ENCODE measurements at regions not wholly inside any gene's neighbourhood (a gene's known extent, or its start where the extent isn't known, plus 50 kb on each side); places are given as distances from the start of the nearest gene placed in this dataset.

DNA sequence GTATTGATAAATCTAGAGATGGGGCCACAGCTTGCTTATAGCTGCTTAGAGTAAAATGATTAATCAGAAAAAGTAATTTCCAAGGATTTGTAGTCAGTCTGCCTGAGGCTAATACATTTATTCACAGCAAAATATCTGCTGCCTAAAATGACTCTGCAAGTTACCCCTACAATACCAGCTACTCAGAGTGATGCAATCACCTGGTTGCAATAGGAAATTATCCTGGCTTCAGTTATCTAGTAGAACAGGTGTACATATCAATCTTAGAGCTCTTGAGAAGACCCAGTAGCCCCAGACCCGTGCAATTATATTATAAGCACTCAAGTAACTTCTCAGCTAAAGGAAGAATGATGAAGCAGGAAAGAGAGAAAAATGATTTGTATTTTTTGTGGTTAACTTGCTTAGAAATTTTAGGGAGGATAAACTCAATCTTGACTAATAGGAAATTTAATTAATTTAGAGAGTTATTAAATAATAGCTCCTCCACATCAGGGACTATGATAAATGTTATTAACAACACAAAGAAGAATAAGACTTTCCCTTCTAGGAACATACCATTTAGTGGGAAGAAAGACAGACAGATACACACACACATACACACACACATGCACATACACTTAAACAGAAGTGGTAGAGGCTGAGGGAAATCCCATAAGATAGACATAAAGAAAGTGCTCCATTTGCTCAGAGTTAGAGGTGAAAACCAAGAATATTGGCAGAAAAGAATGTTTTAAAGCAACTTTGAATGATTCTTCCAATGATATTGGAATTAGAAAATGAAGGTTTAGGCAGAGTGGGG lies 140.4 kb upstream of the PRSS1 start:
- in situ Hi-C loops (cut with HindIII; ENCODE audit: low pct_unique_long_range_greater_than_20kb, low sequenced_read_pairs) = no loop called here
- no peak for TF ChIP-seq JUND (IDR thresholded peaks at IDR 0.05; ENCODE audit: low read depth)
- DNase-seq (ENCODE audit: low read depth in 1 of 2, low spot score in 1 of 2) = no peak

GRCh38 chr7:142607351-142607750 lies 141.9 kb upstream of the PRSS1 start:
- no peak for DNase-seq (ENCODE audit: low read depth in 1 of 2, low spot score in 1 of 2)
- in situ Hi-C loops (cut with HindIII; ENCODE audit: low pct_unique_long_range_greater_than_20kb, low sequenced_read_pairs) = no loop called here
- no peak for TF ChIP-seq JUND (IDR thresholded peaks at IDR 0.05; ENCODE audit: low read depth)

DNA sequence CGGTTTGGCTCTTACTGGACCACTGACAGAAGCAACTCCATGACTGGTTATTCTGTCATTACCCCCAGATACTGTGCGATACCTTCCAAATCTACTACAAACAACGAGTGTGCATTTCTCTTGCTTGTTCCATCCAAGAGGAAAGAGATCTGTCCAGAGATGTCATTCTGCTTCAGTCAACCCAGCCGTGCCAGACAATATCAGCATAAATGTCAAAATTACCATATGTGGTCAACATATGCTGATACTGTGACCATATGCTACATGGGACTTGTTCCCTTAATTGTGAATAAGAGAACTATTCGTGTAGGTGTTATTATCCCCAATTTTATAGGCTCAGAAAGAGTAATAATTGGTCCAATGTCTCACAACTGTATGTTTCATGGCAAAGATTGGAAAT lies 143.2 kb upstream of the PRSS1 start:
- no peak for DNase-seq (ENCODE audit: low read depth in 1 of 2, low spot score in 1 of 2)
- no peak for TF ChIP-seq JUND (IDR thresholded peaks at IDR 0.05; ENCODE audit: low read depth)
- in situ Hi-C loops (cut with HindIII; ENCODE audit: low pct_unique_long_range_greater_than_20kb, low sequenced_read_pairs) = no loop called here

DNA sequence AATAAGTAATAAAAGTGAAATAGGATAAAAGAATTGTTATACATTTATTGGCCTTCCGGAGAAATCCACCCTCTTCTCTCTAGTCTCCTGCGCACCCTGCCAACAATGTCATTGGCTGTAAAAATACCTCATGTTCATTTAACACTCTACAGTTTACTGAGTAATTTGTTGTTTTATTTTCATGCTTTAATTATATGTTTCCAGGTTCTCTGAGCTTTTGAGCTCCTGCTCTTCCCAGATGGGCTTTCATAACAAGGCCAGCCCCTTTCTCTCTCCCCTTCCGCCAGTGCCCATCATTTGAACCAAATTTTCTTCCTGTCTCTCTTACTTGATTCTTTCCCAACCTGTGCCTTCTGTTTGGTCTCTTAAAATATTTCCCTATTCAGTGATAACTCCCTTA lies 144.6 kb upstream of the PRSS1 start:
- no peak for TF ChIP-seq JUND (IDR thresholded peaks at IDR 0.05; ENCODE audit: low read depth)
- DNase-seq (ENCODE audit: low read depth in 1 of 2, low spot score in 1 of 2) = no peak
- in situ Hi-C loops (cut with HindIII; ENCODE audit: low pct_unique_long_range_greater_than_20kb, low sequenced_read_pairs) = no loop called here

DNA sequence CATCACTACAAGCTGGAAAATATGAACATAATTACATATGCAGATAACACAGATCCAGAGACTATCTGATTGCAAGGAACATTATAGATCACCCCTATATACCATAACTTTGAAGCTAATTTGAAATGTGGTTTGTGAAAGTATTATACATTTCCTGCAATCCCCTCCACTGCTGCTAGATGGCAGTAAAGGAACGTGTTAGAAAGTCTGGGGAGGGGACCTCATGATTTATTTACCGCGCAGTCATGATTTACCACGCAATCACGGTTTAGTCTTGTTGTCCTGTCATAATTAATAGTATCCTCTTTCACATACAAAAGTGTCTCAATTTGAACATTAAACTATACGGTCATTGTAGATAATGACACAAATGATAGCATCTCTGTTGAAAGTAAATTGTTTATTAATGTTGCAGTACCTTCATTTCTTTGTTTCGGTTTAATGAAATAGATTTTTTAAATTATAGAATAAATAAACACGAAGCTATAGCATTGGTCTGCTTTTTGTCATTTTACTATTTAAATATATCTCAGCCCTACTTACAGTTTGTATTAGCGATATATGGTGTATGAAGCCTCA lies 145.3 kb upstream of the PRSS1 start:
- peak; percentile 11 to 66 for DNase-seq (ENCODE audit: low read depth in 1 of 2, low spot score in 1 of 2)
- no peak for TF ChIP-seq JUND (IDR thresholded peaks at IDR 0.05; ENCODE audit: low read depth)
- in situ Hi-C loops (cut with HindIII; ENCODE audit: low pct_unique_long_range_greater_than_20kb, low sequenced_read_pairs) = no loop called here

- no peak for TF ChIP-seq JUND (IDR thresholded peaks at IDR 0.05; ENCODE audit: low read depth)
- DNase-seq (ENCODE audit: low read depth in 1 of 2, low spot score in 1 of 2) = no peak
- in situ Hi-C loops (cut with HindIII; ENCODE audit: low pct_unique_long_range_greater_than_20kb, low sequenced_read_pairs) = no loop called here
Measured at GRCh38 chr7:142602756-142603155, 146.5 kb upstream of the PRSS1 start.

GRCh38 chr7:142602183-142602582 lies 147.1 kb upstream of the PRSS1 start:
- no peak for DNase-seq (ENCODE audit: low read depth in 1 of 2, low spot score in 1 of 2)
- no peak for TF ChIP-seq JUND (IDR thresholded peaks at IDR 0.05; ENCODE audit: low read depth)
- in situ Hi-C loops (cut with HindIII; ENCODE audit: low pct_unique_long_range_greater_than_20kb, low sequenced_read_pairs) = no loop called here

GRCh38 chr7:142598297-142598696 lies 151.0 kb upstream of the PRSS1 start:
- no peak for DNase-seq (ENCODE audit: low read depth in 1 of 2, low spot score in 1 of 2)
- TF ChIP-seq JUND (IDR thresholded peaks at IDR 0.05; ENCODE audit: low read depth) = no peak
- in situ Hi-C loops (cut with HindIII; ENCODE audit: low pct_unique_long_range_greater_than_20kb, low sequenced_read_pairs) = no loop called here

- no peak for TF ChIP-seq JUND (IDR thresholded peaks at IDR 0.05; ENCODE audit: low read depth)
- in situ Hi-C loops (cut with HindIII; ENCODE audit: low pct_unique_long_range_greater_than_20kb, low sequenced_read_pairs) = no loop called here
- no peak for DNase-seq (ENCODE audit: low read depth in 1 of 2, low spot score in 1 of 2)
Measured at GRCh38 chr7:142597547-142597946, 151.7 kb upstream of the PRSS1 start.

GRCh38 chr7:142595816-142596516 lies 153.3 kb upstream of the PRSS1 start:
- in situ Hi-C loops (cut with HindIII; ENCODE audit: low pct_unique_long_range_greater_than_20kb, low sequenced_read_pairs) = no loop called here
- TF ChIP-seq JUND (IDR thresholded peaks at IDR 0.05; ENCODE audit: low read depth) = no peak
- DNase-seq (ENCODE audit: low read depth in 1 of 2, low spot score in 1 of 2) = peak in 1 of 2 experiments; percentile 13

DNA sequence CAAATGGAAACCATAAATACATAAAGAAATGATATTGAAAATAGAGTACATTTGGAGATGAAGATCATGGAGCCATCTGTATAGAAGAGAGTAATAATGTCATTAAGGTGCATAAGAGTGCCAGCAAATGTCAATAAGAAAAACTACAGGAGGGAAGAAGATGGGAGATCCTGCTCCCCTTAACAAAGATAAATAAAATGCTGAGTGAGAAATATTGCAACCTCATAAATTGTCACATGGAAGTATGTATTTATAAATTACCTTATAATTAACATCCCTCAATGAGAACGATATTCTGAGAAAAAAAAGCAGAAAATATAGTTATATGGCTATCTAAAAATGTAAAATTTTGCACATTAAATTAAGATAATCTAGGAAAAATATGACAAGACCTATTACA lies 155.2 kb upstream of the PRSS1 start:
- no peak for DNase-seq (ENCODE audit: low read depth in 1 of 2, low spot score in 1 of 2)
- in situ Hi-C loops (cut with HindIII; ENCODE audit: low pct_unique_long_range_greater_than_20kb, low sequenced_read_pairs) = no loop called here
- no peak for TF ChIP-seq JUND (IDR thresholded peaks at IDR 0.05; ENCODE audit: low read depth)

DNA sequence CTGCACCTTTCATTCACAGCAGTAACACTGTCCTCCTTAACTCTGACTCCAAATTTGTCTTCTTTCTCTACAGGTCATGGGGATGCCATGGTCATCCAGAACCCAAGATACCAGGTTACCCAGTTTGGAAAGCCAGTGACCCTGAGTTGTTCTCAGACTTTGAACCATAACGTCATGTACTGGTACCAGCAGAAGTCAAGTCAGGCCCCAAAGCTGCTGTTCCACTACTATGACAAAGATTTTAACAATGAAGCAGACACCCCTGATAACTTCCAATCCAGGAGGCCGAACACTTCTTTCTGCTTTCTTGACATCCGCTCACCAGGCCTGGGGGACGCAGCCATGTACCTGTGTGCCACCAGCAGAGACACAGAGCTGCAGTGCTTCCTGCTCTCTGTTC lies 156.2 kb upstream of the PRSS1 start:
- in situ Hi-C loops (cut with HindIII; ENCODE audit: low pct_unique_long_range_greater_than_20kb, low sequenced_read_pairs) = no loop called here
- no peak for DNase-seq (ENCODE audit: low read depth in 1 of 2, low spot score in 1 of 2)
- TF ChIP-seq JUND (IDR thresholded peaks at IDR 0.05; ENCODE audit: low read depth) = no peak

GRCh38 chr7:142592664-142593063 lies 156.6 kb upstream of the PRSS1 start:
- in situ Hi-C loops (cut with HindIII; ENCODE audit: low pct_unique_long_range_greater_than_20kb, low sequenced_read_pairs) = no loop called here
- no peak for TF ChIP-seq JUND (IDR thresholded peaks at IDR 0.05; ENCODE audit: low read depth)
- no peak for DNase-seq (ENCODE audit: low read depth in 1 of 2, low spot score in 1 of 2)

Data from T47D (cell line).